A673 (cell line): ENCODE measurements at regions not wholly inside any gene's neighbourhood (a gene's known extent, or its start where the extent isn't known, plus 50 kb on each side); places are given as distances from the start of the nearest gene placed in this dataset.

ENCODE experiments used
- CTCF ChIP-seq: fragments of 300-800, 200-600 bp; sonication (generic); conservative IDR thresholded peaks from 2 replicates; pipeline ENCODE4 v1.5.1; 2017; ENCODE audit warnings: low read depth, mild to moderate bottlenecking, antibody characterized with exemption, low read length, moderate library complexity, mixed read lengths
- EZH2 ChIP-seq: fragments of 200-600 bp; sonication (generic); IDR thresholded peaks from 2 replicates; pipeline ENCODE4 v1.6.1; 2017; ENCODE audit warnings: borderline replicate concordance, low read depth, mild to moderate bottlenecking, mixed read lengths, antibody characterized with exemption, low read length; ENCODE audit not compliant: poor library complexity, severe bottlenecking

- TF ChIP-seq CTCF, result no peak
- TF ChIP-seq EZH2, result no peak
Observed at GRCh38 chr14:85344171-85344570, 185.8 kb upstream of the FLRT2 start.
